Stomach (tissue), 8 donors: ENCODE measurements at regions not wholly inside any gene's neighbourhood (a gene's known extent, or its start where the extent isn't known, plus 50 kb on each side); places are given as distances from the start of the nearest gene placed in this dataset.
A peak's percentile ranks its signal among the peaks of the same experiment; 100 is the strongest.

Source experiments
- DNase-seq, 2 donors: peaks; one replicate each; pipeline versions ENCODE4 v3.0.0 to v3.0.0-alpha.2; 2013 to 2019
- H3K27ac ChIP-seq, 5 donors: fragments of 200-600 bp in 4 of 5; sonication (generic) in 4 of 5; one replicate each; pipeline ENCODE4 v1.5.1; 2013 to 2019; ENCODE audit warnings: mild to moderate bottlenecking in 1 of 5, moderate library complexity in 1 of 5
- H3K27me3 ChIP-seq, 3 donors: fragments of 200-600 bp; sonication (generic); one replicate each; pipeline ENCODE4 v1.5.1; 2017 to 2019; ENCODE audit warnings: mixed run types in 1 of 3
- H3K36me3 ChIP-seq, 4 donors: fragments of 200-600 bp; sonication (generic); 1 replicate in 3 of 4; 2 replicates in 1 of 4; pipeline ENCODE4 v1.5.1; 2016 to 2019
- H3K4me1 ChIP-seq, 4 donors: fragments of 200-600 bp; sonication (generic); one replicate each; pipeline ENCODE4 v1.5.1; 2016 to 2019
- H3K4me3 ChIP-seq, 4 donors: fragments of 200-600 bp; sonication (generic) in 3 of 4; one replicate each; pipeline ENCODE4 v1.5.1; 2016 to 2019; ENCODE audit warnings: mild to moderate bottlenecking in 1 of 4
- H3K9me3 ChIP-seq, 4 donors: fragments of 200-600 bp; sonication (generic); one replicate each; pipeline ENCODE4 v1.5.1; 2016 to 2019
- EP300 ChIP-seq: sonication (generic); formaldehyde crosslinking; IDR thresholded peaks from one replicate; pipeline ENCODE4 v1.6.1; 2017; ENCODE audit warnings: antibody characterized with exemption
- POLR2A ChIP-seq, 4 donors: fragments of 450-650 bp; IDR thresholded peaks; one replicate each; pipeline ENCODE4 v1.6.1; 2016; ENCODE audit warnings: antibody characterized with exemption in 4 of 4, control low read depth in 2 of 4, mild to moderate bottlenecking in 1 of 4, moderate library complexity in 1 of 4
- POLR2AphosphoS5 ChIP-seq, 3 donors: sonication (generic); formaldehyde crosslinking; IDR thresholded peaks; one replicate each; pipeline ENCODE4 v1.6.1; 2016; ENCODE audit warnings: antibody characterized with exemption in 3 of 3
- WGBS, 5 donors: extraction: QIAGEN DNeasy Blood & Tissue Kit in 3 of 5; methylation state at CpG; one replicate each; pipeline versions ENCODE4 v1.1.5 to v1.1.7; 2013 to 2018; 5-methylcytosine and 5-hydroxymethylcytosine counted together
- intact Hi-C: fragments of 100-400 bp; cut with DNase I; formaldehyde crosslinking; loops from one replicate; pipeline ENCODE4 v1.15.1; 2023; ENCODE audit warnings: low total_unique reads
- TF ChIP-seq, protein P1 (sequence below), 7 experiments: fragments of 450-650 bp in 4 of 7; fragments of 200-600 bp in 3 of 7; sonication (generic) in 3 of 7; IDR thresholded peaks; one replicate each; pipeline ENCODE4 v1.5.1; 2016 to 2019; ENCODE audit warnings: antibody characterized with exemption in 7 of 7, control low read depth in 2 of 7, mild to moderate bottlenecking in 1 of 7
- donor health status: healthy with polysubstance abuse.
- donor health status: Bipolar disorder and iron deficiency.
- donor health status: healthy.

- Histone ChIP-seq H3K4me1 (no peaks in the 10 kb centered on the region), H3K9me3 (no peaks in the 10 kb centered on the region), H3K27ac (no peak overlapping the region), H3K4me3 (no peak overlapping the region), H3K27me3 (no peaks in the 10 kb centered on the region), H3K36me3 (no peaks in the 10 kb centered on the region)
- no peak for TF ChIP-seq EP300
- TF ChIP-seq, protein P1, sequence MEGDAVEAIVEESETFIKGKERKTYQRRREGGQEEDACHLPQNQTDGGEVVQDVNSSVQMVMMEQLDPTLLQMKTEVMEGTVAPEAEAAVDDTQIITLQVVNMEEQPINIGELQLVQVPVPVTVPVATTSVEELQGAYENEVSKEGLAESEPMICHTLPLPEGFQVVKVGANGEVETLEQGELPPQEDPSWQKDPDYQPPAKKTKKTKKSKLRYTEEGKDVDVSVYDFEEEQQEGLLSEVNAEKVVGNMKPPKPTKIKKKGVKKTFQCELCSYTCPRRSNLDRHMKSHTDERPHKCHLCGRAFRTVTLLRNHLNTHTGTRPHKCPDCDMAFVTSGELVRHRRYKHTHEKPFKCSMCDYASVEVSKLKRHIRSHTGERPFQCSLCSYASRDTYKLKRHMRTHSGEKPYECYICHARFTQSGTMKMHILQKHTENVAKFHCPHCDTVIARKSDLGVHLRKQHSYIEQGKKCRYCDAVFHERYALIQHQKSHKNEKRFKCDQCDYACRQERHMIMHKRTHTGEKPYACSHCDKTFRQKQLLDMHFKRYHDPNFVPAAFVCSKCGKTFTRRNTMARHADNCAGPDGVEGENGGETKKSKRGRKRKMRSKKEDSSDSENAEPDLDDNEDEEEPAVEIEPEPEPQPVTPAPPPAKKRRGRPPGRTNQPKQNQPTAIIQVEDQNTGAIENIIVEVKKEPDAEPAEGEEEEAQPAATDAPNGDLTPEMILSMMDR (IDR thresholded peaks at IDR 0.05) = no peak
- TF ChIP-seq POLR2A (IDR thresholded peaks at IDR 0.05) = no peak
- no peak for TF ChIP-seq POLR2AphosphoS5 (IDR thresholded peaks at IDR 0.05)
- no peak for DNase-seq
- intact Hi-C loops = no loop called here
- 58 to 68% (median 64%) methylated on average over 5 of the region's 5 CpGs for WGBS, 5 donors
Observed at GRCh38 chr6:146957181-146958093, 246.8 kb upstream of the STXBP5 start.

DNA sequence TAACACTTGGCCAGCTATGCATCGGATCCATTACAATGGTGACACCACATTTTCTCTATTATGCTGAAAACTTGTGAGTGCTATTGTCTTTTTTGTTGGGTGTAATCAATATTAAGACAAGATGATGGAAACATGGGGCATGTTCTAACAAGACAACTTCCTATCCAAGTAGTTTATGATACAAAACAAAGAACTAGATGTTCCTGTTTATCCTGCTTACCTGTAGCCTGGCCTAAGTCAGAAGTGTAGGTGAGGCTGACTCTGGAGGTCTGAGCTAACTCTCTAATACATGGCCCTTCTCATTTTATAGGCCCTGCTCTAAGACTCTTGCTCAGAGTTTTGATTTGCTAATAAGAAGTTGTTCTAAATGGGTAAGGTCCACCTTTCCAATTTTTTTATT lies 242.4 kb upstream of the STXBP5 start:
- WGBS, 5 donors = 81 to 100% (median 95%) methylated on average over 1 of the region's 1 CpG
- no peaks in the 10 kb centered on the region for H3K36me3 ChIP-seq
- no peaks in the 10 kb centered on the region for H3K4me1 ChIP-seq
- DNase-seq = no peak
- H3K4me3 ChIP-seq = no peak overlapping the region
- TF ChIP-seq, protein P1 (IDR thresholded peaks at IDR 0.05) = no peak
- TF ChIP-seq POLR2AphosphoS5 (IDR thresholded peaks at IDR 0.05) (no peak), EP300 (no peak)
- intact Hi-C loops = no loop called here
- no peak overlapping the region for H3K27ac ChIP-seq
- H3K9me3 ChIP-seq = peaks cover 0 to 16% (median 9%) of the 10 kb centered on the region in 4 donors
- no peaks in the 10 kb centered on the region for H3K27me3 ChIP-seq

DNA sequence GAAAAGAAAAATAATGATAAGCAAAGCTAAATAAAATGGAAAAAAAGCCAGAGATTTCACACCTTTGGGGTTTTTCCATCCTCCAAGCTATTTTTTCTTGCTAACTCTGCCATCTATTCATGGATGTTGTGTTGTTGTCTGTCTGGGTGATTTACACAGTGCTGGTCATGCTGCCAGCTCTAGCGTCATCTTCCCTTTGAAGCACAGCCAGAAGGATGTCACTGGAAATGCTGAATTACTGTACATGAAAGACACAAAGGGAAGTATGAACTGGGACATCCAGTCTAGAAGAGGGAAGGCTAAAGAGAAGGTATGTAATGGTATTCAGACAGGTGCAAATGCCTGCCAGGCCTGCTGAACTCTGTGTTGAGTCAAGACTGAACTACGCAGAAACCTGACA lies 241.9 kb upstream of the STXBP5 start:
- TF ChIP-seq, protein P1 (IDR thresholded peaks at IDR 0.05) = no peak
- TF ChIP-seq POLR2AphosphoS5 (IDR thresholded peaks at IDR 0.05) (no peak), POLR2A (IDR thresholded peaks at IDR 0.05) (no peak), EP300 (no peak)

DNA sequence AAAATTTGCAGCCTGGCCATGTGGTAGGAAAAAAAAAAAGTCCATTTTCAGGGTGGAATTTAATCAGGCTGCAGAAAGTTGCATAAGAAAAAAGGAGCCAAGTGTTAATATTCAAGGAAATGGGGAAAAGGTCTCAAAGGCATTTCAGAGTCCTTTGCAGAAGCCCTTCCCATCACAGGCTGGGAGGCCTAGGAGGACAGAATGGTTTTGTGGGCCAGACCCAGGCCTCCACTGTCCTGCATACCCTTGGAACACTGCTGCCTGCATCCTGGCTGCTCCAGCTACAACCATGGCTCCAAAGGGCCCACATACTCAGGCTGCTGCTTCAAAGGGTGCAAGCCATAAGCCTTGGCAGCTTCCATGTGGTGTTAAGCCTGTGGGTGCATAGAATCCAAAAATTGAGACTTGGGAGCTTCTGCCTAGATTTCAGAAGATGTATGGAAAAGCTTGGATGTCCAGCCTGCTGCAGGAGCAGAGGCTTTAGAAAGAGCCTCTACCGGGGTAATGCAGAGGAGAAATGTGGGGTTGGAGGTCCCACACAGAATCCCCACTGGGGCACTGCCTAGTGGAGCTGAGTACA lies 239.0 kb upstream of the STXBP5 start:
- WGBS, 5 donors = 83 to 100% (median 96%) methylated on average over 1 of the region's 1 CpG
- Histone ChIP-seq H3K4me1 (no peaks in the 10 kb centered on the region), H3K9me3 (peaks cover 0 to 16% (median 9%) of the 10 kb centered on the region in 4 donors), H3K4me3 (no peak overlapping the region), H3K27me3 (no peaks in the 10 kb centered on the region), H3K27ac (no peak overlapping the region), H3K36me3 (no peaks in the 10 kb centered on the region)
- intact Hi-C loops = no loop called here
- no peak for DNase-seq
- TF ChIP-seq POLR2AphosphoS5 (IDR thresholded peaks at IDR 0.05) = no peak
- TF ChIP-seq EP300 = no peak
- TF ChIP-seq, protein P1 (IDR thresholded peaks at IDR 0.05) = no peak
- no peak for TF ChIP-seq POLR2A (IDR thresholded peaks at IDR 0.05)

More for the DNA sequence above, 241.9 kb upstream of the STXBP5 start:
- WGBS, 5 donors = 58 to 91% (median 86%) methylated on average over 2 of the region's 2 CpGs
- DNase-seq = peak in 1 of 2 donors; percentile 10
- Histone ChIP-seq H3K4me3 (no peak overlapping the region), H3K36me3 (no peaks in the 10 kb centered on the region), H3K27me3 (no peaks in the 10 kb centered on the region), H3K4me1 (no peaks in the 10 kb centered on the region), H3K9me3 (peaks cover 0 to 16% (median 9%) of the 10 kb centered on the region in 4 donors), H3K27ac (no peak overlapping the region)
- intact Hi-C loops = no loop called here
